Breast epithelium (tissue), 4 donors: ENCODE measurements at regions not wholly inside any gene's neighbourhood (a gene's known extent, or its start where the extent isn't known, plus 50 kb on each side); places are given as distances from the start of the nearest gene placed in this dataset.

ENCODE experiments used
- DNase-seq, 2 donors: peaks; one replicate each; pipeline ENCODE4 v3.0.0-alpha.2; 2019; ENCODE audit warnings: low spot score in 2 of 2
- H3K27ac ChIP-seq, 2 donors: fragments of 200-600 bp; sonication (generic) in 1 of 2; one replicate each; pipeline ENCODE4 v1.5.1; 2016 to 2019; ENCODE audit warnings: mild to moderate bottlenecking in 1 of 2
- H3K27me3 ChIP-seq, 2 donors: fragments of 200-600 bp; sonication (generic) in 1 of 2; one replicate each; pipeline versions ENCODE4 v1.5.1 to v1.6.0; 2017 to 2019; ENCODE audit warnings: control low read depth in 1 of 2, mild to moderate bottlenecking in 1 of 2
- H3K36me3 ChIP-seq: fragments of 200-600 bp; one replicate; pipeline ENCODE4 v1.5.1; 2019
- H3K4me1 ChIP-seq, 2 donors: fragments of 200-600 bp; sonication (generic); one replicate each; pipeline ENCODE4 v1.5.1; 2016 to 2019; ENCODE audit warnings: control low read depth in 1 of 2
- H3K4me3 ChIP-seq, 3 donors: fragments of 200-600 bp; sonication (generic); 1 replicate in 2 of 3; 2 replicates in 1 of 3; pipeline ENCODE4 v1.5.1; 2016 to 2019; ENCODE audit warnings: mild to moderate bottlenecking in 3 of 3, moderate library complexity in 2 of 3
- H3K9me3 ChIP-seq, 2 donors: fragments of 200-600 bp; sonication (generic) in 1 of 2; one replicate each; pipeline ENCODE4 v1.5.1; 2016 to 2019; ENCODE audit warnings: control low read depth in 1 of 2
- CTCF ChIP-seq, 3 donors: fragments of 450-650 bp; IDR thresholded peaks; one replicate each; pipeline ENCODE4 v1.5.1; 2016 to 2017; ENCODE audit warnings: antibody characterized with exemption in 3 of 3, mild to moderate bottlenecking in 3 of 3, moderate library complexity in 3 of 3
- POLR2A ChIP-seq: fragments of 450-650 bp; IDR thresholded peaks from one replicate; pipeline ENCODE4 v1.6.1; 2016; ENCODE audit warnings: antibody characterized with exemption, mild to moderate bottlenecking, moderate library complexity
- POLR2AphosphoS5 ChIP-seq, 3 donors: sonication (generic); formaldehyde crosslinking; IDR thresholded peaks; one replicate each; pipeline ENCODE4 v1.6.1; 2017; ENCODE audit warnings: antibody characterized with exemption in 3 of 3
- intact Hi-C: fragments of 100-400 bp; cut with DNase I; formaldehyde crosslinking; loops from one replicate; pipeline ENCODE4 v1.15.1; 2023; ENCODE audit warnings: low total_unique reads

- no peaks in the 10 kb centered on the region for H3K36me3 ChIP-seq
- no peak overlapping the region for H3K27ac ChIP-seq
- no peak for DNase-seq
- no peaks in the 10 kb centered on the region for H3K9me3 ChIP-seq
- no peak for TF ChIP-seq POLR2A
- no peak for TF ChIP-seq CTCF (IDR thresholded peaks at IDR 0.05)
- TF ChIP-seq POLR2AphosphoS5 (IDR thresholded peaks at IDR 0.05): no peak
- intact Hi-C loops: no loop called here
- H3K4me3 ChIP-seq: no peak overlapping the region
- no peaks in the 10 kb centered on the region for H3K27me3 ChIP-seq
- no peaks in the 10 kb centered on the region for H3K4me1 ChIP-seq
Measured at GRCh38 chr1:183730886-183731573, 73.9 kb upstream of the RGL1 start.

GRCh38 chr1:183730107-183730724 is 74.7 kb upstream of the RGL1 start:
- Histone ChIP-seq H3K4me1 (no peaks in the 10 kb centered on the region), H3K36me3 (no peaks in the 10 kb centered on the region), H3K27ac (no peak overlapping the region), H3K4me3 (no peak overlapping the region), H3K9me3 (no peaks in the 10 kb centered on the region), H3K27me3 (no peaks in the 10 kb centered on the region)
- no peak for DNase-seq
- no peak for TF ChIP-seq POLR2AphosphoS5 (IDR thresholded peaks at IDR 0.05)
- TF ChIP-seq CTCF (IDR thresholded peaks at IDR 0.05): no peak
- no peak for TF ChIP-seq POLR2A
- intact Hi-C loops: no loop called here

- TF ChIP-seq POLR2A (no peak), CTCF (IDR thresholded peaks at IDR 0.05) (no peak), POLR2AphosphoS5 (IDR thresholded peaks at IDR 0.05) (no peak)
Measured at GRCh38 chr1:183726825-183727224, 73.7 kb upstream of the APOBEC4 start.

GRCh38 chr1:183724350-183725042 is 71.4 kb upstream of the APOBEC4 start:
- Histone ChIP-seq H3K4me3 (no peak overlapping the region), H3K9me3 (no peaks in the 10 kb centered on the region), H3K27ac (no peak overlapping the region), H3K27me3 (no peaks in the 10 kb centered on the region), H3K36me3 (no peaks in the 10 kb centered on the region), H3K4me1 (no peaks in the 10 kb centered on the region)
- no peak for TF ChIP-seq POLR2A
- TF ChIP-seq POLR2AphosphoS5 (IDR thresholded peaks at IDR 0.05): no peak
- TF ChIP-seq CTCF (IDR thresholded peaks at IDR 0.05): no peak
- intact Hi-C loops: loop anchor here (10.0 kb wide), 1 partner anchor 580 kb away; no protein-coding TSS in a partner anchor
- no peak for DNase-seq

More at GRCh38 chr1:183726825-183727224, 73.7 kb upstream of the APOBEC4 start:
- no peaks in the 10 kb centered on the region for H3K36me3 ChIP-seq
- intact Hi-C loops: loop anchor here (10.0 kb wide), 1 partner anchor 582 kb away; no protein-coding TSS in a partner anchor
- DNase-seq: no peak
- H3K27ac ChIP-seq: no peak overlapping the region
- H3K4me1 ChIP-seq: no peaks in the 10 kb centered on the region
- no peak overlapping the region for H3K4me3 ChIP-seq
- no peaks in the 10 kb centered on the region for H3K27me3 ChIP-seq
- H3K9me3 ChIP-seq: no peaks in the 10 kb centered on the region

GRCh38 chr1:183723571-183723970 is 70.5 kb upstream of the APOBEC4 start:
- intact Hi-C loops: loop anchor here (10.0 kb wide), 1 partner anchor 579 kb away; no protein-coding TSS in a partner anchor
- Histone ChIP-seq H3K4me1 (no peaks in the 10 kb centered on the region), H3K27me3 (no peaks in the 10 kb centered on the region), H3K9me3 (no peaks in the 10 kb centered on the region), H3K27ac (no peak overlapping the region), H3K36me3 (no peaks in the 10 kb centered on the region), H3K4me3 (no peak overlapping the region)
- TF ChIP-seq CTCF (IDR thresholded peaks at IDR 0.05) (no peak), POLR2A (no peak), POLR2AphosphoS5 (IDR thresholded peaks at IDR 0.05) (no peak)
- no peak for DNase-seq
